OCI-LY1 (cell line): ENCODE measurements at regions not wholly inside any gene's neighbourhood (a gene's known extent, or its start where the extent isn't known, plus 50 kb on each side); places are given as distances from the start of the nearest gene placed in this dataset.

ENCODE experiments used
- CTCF ChIP-seq: fragments of 200-600 bp; sonication (generic), shearing (Covaris generic); IDR thresholded peaks from 2 replicates; pipeline ENCODE4 v1.5.1; 2017; ENCODE audit warnings: mild to moderate bottlenecking, antibody characterized with exemption, low read length, moderate library complexity, mixed read lengths
- EZH2 ChIP-seq: fragments of 200-600 bp; sonication (generic), shearing (Covaris generic); IDR thresholded peaks from 2 replicates; pipeline ENCODE4 v1.8.0; 2017; ENCODE audit warnings: borderline replicate concordance, mixed run types, mild to moderate bottlenecking, antibody characterized with exemption, low read length, moderate library complexity, mixed read lengths

DNA sequence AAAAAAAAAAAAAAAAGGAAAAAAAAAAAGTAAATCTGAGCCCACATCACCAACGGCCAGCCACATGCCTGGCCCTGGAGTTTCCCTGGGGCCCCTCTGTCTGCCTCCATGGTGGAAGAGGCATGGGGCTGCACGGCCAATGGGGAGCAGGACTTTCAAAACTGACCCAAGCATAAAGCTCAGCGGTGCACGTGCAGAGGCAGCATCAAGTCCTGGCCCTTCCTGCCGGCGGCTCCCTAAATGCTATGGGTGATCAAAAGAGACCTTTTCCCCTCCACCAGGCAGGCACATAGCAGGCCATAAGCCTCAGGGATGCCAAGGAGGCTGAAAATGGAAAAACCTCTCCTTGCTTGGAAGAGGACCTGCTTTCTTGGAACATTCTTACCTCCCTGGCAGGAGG is 94.3 kb downstream of the OAT start:
- no peak for TF ChIP-seq CTCF
- no peak for TF ChIP-seq EZH2
